ENCODE measurements at regions not wholly inside any gene's neighbourhood (a gene's known extent, or its start where the extent isn't known, plus 50 kb on each side); places are given as distances from the start of the nearest gene placed in this dataset.

DNA sequence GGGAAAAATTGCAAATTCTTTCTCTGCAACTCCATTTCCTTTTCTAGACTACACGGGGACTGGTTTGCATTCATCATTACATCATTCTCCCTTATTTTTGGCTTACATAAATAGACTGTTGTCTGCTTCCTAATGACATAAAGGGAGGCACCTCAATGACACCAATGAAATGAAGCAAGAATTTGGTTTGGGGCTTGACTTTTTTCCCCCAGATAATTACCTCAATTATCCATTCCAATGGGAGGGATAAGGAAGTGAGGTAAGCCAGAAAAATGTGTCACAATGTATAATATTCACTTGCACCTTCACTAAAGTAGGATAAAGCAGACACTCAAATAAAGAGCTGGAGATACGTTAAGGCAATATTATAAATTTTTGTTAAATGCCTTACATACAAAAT lies 240.6 kb upstream of the GRIP1 start:
- WGBS (ENCODE audit: extremely low coverage, insufficient coverage, insufficient read length): no CpG with 5 or more reads among the region's 2 CpGs
- H3K9ac ChIP-seq (ENCODE audit: low read length): no peak overlapping the region
- no peak overlapping the region for H3K18ac ChIP-seq (ENCODE audit: low read length)
- no peak overlapping the region for H2AK5ac ChIP-seq (ENCODE audit: low read length)
- no peaks in the 10 kb centered on the region for H3K27me3 ChIP-seq (ENCODE audit: insufficient read depth, low read length)
- no peak overlapping the region for H2BK12ac ChIP-seq (ENCODE audit: low read length)
- no peak for DNase-seq
- H3K4me1 ChIP-seq (ENCODE audit: control insufficient read depth in 1 of 2, insufficient read depth in 2 of 2, low read length in 2 of 2): peaks cover 12 to 30% of the 10 kb centered on the region in 2 experiments
- no peak overlapping the region for H2BK5ac ChIP-seq (ENCODE audit: low read depth, low read length, poor library complexity)
- no peak overlapping the region for H4K8ac ChIP-seq (ENCODE audit: low read depth, low read length)
- no peak overlapping the region for H2BK120ac ChIP-seq (ENCODE audit: insufficient read depth, low read length, poor library complexity)
- no peak overlapping the region for H4K91ac ChIP-seq (ENCODE audit: low read depth, low read length)
- no peak overlapping the region for H2AFZ ChIP-seq (ENCODE audit: insufficient read depth, low read length, poor library complexity)
- H3K14ac ChIP-seq (ENCODE audit: low read length): no peak overlapping the region
- H3K9me3 ChIP-seq (ENCODE audit: insufficient read depth, low read depth, low read length): no peaks in the 10 kb centered on the region
- H3K23ac ChIP-seq (ENCODE audit: low read length): no peak overlapping the region
- H3K4me2 ChIP-seq (ENCODE audit: low read length): no peak overlapping the region
- H4K12ac ChIP-seq (ENCODE audit: low read depth, low read length): no peak overlapping the region
- no peak overlapping the region for H3K4ac ChIP-seq (ENCODE audit: low read depth, low read length)
- no peak overlapping the region for H3K4me3 ChIP-seq (ENCODE audit: low read depth, low read length)
- H3K79me2 ChIP-seq (ENCODE audit: control insufficient read depth, insufficient read depth, low read length, poor library complexity): no peaks in the 10 kb centered on the region
- peaks cover 16% of the 10 kb centered on the region for H3K79me1 ChIP-seq (ENCODE audit: low read length)
- no peaks in the 10 kb centered on the region for H3K36me3 ChIP-seq (ENCODE audit: control insufficient read depth in 1 of 2, insufficient read depth in 2 of 2, low read length in 2 of 2)
- H3K27ac ChIP-seq (ENCODE audit: low read depth, low read length): no peak overlapping the region

DNA sequence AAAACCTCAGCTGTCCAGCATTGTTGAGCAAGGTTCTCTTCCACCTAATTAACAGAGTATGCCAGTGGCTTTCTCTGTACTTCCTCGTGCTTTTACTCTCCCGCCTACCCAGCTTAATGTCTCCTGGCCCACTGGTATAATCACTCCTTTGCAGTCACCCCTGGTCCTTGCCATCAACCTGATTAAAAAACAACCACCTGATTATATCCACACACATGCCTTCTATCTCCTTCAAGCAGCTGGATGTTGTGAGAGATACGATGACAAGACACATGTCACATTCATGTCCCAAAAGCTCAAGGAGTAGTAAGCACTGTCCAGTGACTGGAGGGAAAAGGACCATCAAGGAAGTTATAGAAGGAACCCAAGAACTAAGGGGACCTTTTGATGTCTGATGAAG lies 241.3 kb upstream of the GRIP1 start:
- DNase-seq: no peak
- H4K91ac ChIP-seq (ENCODE audit: low read depth, low read length): peak overlapping the region; percentile 43
- peak overlapping the region; percentile 65 for H3K4ac ChIP-seq (ENCODE audit: low read depth, low read length)

DNA sequence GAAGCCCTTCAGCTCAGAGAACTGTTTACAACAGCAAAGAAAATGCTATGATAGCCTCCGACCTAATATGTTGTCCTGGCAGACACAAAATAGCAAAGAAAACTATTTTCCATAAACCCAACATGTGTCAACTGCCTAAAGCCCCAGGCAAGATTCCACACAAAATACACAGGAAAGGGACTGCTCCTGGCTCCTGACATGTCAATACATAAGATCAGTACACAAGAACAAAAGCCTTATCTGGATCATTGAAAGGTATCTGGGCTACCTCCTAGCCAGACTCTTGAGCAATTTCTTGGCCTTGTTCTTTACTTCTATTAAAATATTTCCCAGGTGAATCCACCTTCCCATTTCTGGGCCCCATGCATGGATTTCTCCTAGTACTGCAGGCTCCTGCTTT lies 242.3 kb upstream of the GRIP1 start:
- no peak overlapping the region for H2AK5ac ChIP-seq (ENCODE audit: low read length)
- peak; percentile 82 to 95 for DNase-seq
- no peak overlapping the region for H4K8ac ChIP-seq (ENCODE audit: low read depth, low read length)
- H3K27ac ChIP-seq (ENCODE audit: low read depth, low read length): peak overlapping the region; percentile 55
- peak overlapping the region; percentile 23 for H3K4me2 ChIP-seq (ENCODE audit: low read length)
- H3K4me3 ChIP-seq (ENCODE audit: low read depth, low read length): no peak overlapping the region
- no peak overlapping the region for H3K9ac ChIP-seq (ENCODE audit: low read length)
- H2BK5ac ChIP-seq (ENCODE audit: low read depth, low read length, poor library complexity): peak overlapping the region; percentile 51
- no peak overlapping the region for H3K14ac ChIP-seq (ENCODE audit: low read length)
- H3K36me3 ChIP-seq (ENCODE audit: control insufficient read depth in 1 of 2, insufficient read depth in 2 of 2, low read length in 2 of 2): no peaks in the 10 kb centered on the region
- no CpG with 5 or more reads among the region's 1 CpG for WGBS (ENCODE audit: extremely low coverage, insufficient coverage, insufficient read length)
- no peak overlapping the region for H2BK12ac ChIP-seq (ENCODE audit: low read length)
- no peak overlapping the region for H4K12ac ChIP-seq (ENCODE audit: low read depth, low read length)
- H3K27me3 ChIP-seq (ENCODE audit: insufficient read depth, low read length): no peaks in the 10 kb centered on the region
- H3K79me2 ChIP-seq (ENCODE audit: control insufficient read depth, insufficient read depth, low read length, poor library complexity): no peaks in the 10 kb centered on the region
- H3K9me3 ChIP-seq (ENCODE audit: insufficient read depth, low read depth, low read length): no peaks in the 10 kb centered on the region
- no peak overlapping the region for H4K91ac ChIP-seq (ENCODE audit: low read depth, low read length)
- H2BK120ac ChIP-seq (ENCODE audit: insufficient read depth, low read length, poor library complexity): no peak overlapping the region
- peaks cover 16% of the 10 kb centered on the region for H3K79me1 ChIP-seq (ENCODE audit: low read length)
- H3K18ac ChIP-seq (ENCODE audit: low read length): no peak overlapping the region
- H2AFZ ChIP-seq (ENCODE audit: insufficient read depth, low read length, poor library complexity): no peak overlapping the region
- no peak overlapping the region for H3K4ac ChIP-seq (ENCODE audit: low read depth, low read length)
- peaks cover 8 to 25% of the 10 kb centered on the region in 2 experiments for H3K4me1 ChIP-seq (ENCODE audit: control insufficient read depth in 1 of 2, insufficient read depth in 2 of 2, low read length in 2 of 2)
- H3K23ac ChIP-seq (ENCODE audit: low read length): no peak overlapping the region

More for the DNA sequence above, 241.3 kb upstream of the GRIP1 start:
- WGBS (ENCODE audit: extremely low coverage, insufficient coverage, insufficient read length): no CpG with 5 or more reads among the region's 3 CpGs
- Histone ChIP-seq H3K9me3 (ENCODE audit: insufficient read depth, low read depth, low read length) (no peaks in the 10 kb centered on the region), H3K79me2 (ENCODE audit: control insufficient read depth, insufficient read depth, low read length, poor library complexity) (no peaks in the 10 kb centered on the region), H2AK5ac (ENCODE audit: low read length) (peak overlapping the region; percentile 92), H2BK5ac (ENCODE audit: low read depth, low read length, poor library complexity) (peak overlapping the region; percentile 52), H3K36me3 (ENCODE audit: control insufficient read depth in 1 of 2, insufficient read depth in 2 of 2, low read length in 2 of 2) (no peaks in the 10 kb centered on the region), H3K14ac (ENCODE audit: low read length) (peak overlapping the region; percentile 60), H3K4me1 (ENCODE audit: control insufficient read depth in 1 of 2, insufficient read depth in 2 of 2, low read length in 2 of 2) (peaks cover 12 to 32% of the 10 kb centered on the region in 2 experiments), H3K79me1 (ENCODE audit: low read length) (peaks cover 16% of the 10 kb centered on the region), H3K27ac (ENCODE audit: low read depth, low read length) (peak overlapping the region; percentile 55), H2AFZ (ENCODE audit: insufficient read depth, low read length, poor library complexity) (no peak overlapping the region), H2BK120ac (ENCODE audit: insufficient read depth, low read length, poor library complexity) (peak overlapping the region; percentile 63), H3K9ac (ENCODE audit: low read length) (no peak overlapping the region), H4K8ac (ENCODE audit: low read depth, low read length) (no peak overlapping the region), H2BK12ac (ENCODE audit: low read length) (peak overlapping the region; percentile 79), H3K18ac (ENCODE audit: low read length) (peak overlapping the region; percentile 46), H3K4me3 (ENCODE audit: low read depth, low read length) (no peak overlapping the region), H4K12ac (ENCODE audit: low read depth, low read length) (no peak overlapping the region), H3K23ac (ENCODE audit: low read length) (no peak overlapping the region), H3K27me3 (ENCODE audit: insufficient read depth, low read length) (no peaks in the 10 kb centered on the region), H3K4me2 (ENCODE audit: low read length) (no peak overlapping the region)

DNA sequence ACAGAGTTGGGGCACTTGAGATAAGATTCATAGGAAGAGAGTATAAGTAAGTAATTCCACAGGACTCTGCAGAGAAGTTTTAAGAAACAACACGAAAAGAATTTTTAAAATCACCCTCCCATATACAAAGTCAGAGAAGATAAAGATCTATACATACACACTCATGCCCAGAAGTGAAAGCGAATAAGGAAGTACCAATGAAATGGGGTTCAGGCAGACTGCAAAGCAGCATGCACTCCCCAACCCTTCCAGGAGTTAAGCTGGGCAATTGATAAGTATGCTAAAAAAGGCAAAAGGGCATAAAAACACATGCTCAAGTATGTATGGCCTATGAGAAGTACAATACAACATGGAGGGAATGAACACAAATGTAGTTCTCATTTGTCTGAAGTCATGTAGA lies 246.2 kb upstream of the GRIP1 start:
- Histone ChIP-seq H3K14ac (ENCODE audit: low read length) (no peak overlapping the region), H2AFZ (ENCODE audit: insufficient read depth, low read length, poor library complexity) (no peak overlapping the region), H4K91ac (ENCODE audit: low read depth, low read length) (no peak overlapping the region), H3K23ac (ENCODE audit: low read length) (no peak overlapping the region), H3K9me3 (ENCODE audit: insufficient read depth, low read depth, low read length) (no peaks in the 10 kb centered on the region), H3K4ac (ENCODE audit: low read depth, low read length) (peak overlapping the region; percentile 85), H3K27ac (ENCODE audit: low read depth, low read length) (peak overlapping the region; percentile 64), H3K9ac (ENCODE audit: low read length) (no peak overlapping the region), H3K4me2 (ENCODE audit: low read length) (peak overlapping the region; percentile 19), H4K12ac (ENCODE audit: low read depth, low read length) (no peak overlapping the region), H2BK5ac (ENCODE audit: low read depth, low read length, poor library complexity) (no peak overlapping the region), H3K79me1 (ENCODE audit: low read length) (peaks cover 16% of the 10 kb centered on the region), H3K27me3 (ENCODE audit: insufficient read depth, low read length) (no peaks in the 10 kb centered on the region), H3K4me1 (ENCODE audit: control insufficient read depth in 1 of 2, insufficient read depth in 2 of 2, low read length in 2 of 2) (peaks cover 7 to 22% of the 10 kb centered on the region in 2 experiments), H3K18ac (ENCODE audit: low read length) (no peak overlapping the region), H3K36me3 (ENCODE audit: control insufficient read depth in 1 of 2, insufficient read depth in 2 of 2, low read length in 2 of 2) (no peaks in the 10 kb centered on the region), H3K79me2 (ENCODE audit: control insufficient read depth, insufficient read depth, low read length, poor library complexity) (no peaks in the 10 kb centered on the region), H2BK12ac (ENCODE audit: low read length) (no peak overlapping the region), H4K8ac (ENCODE audit: low read depth, low read length) (no peak overlapping the region), H2AK5ac (ENCODE audit: low read length) (no peak overlapping the region), H2BK120ac (ENCODE audit: insufficient read depth, low read length, poor library complexity) (no peak overlapping the region), H3K4me3 (ENCODE audit: low read depth, low read length) (no peak overlapping the region)
- DNase-seq: peak in 1 of 2 donors; percentile 46
- WGBS (ENCODE audit: extremely low coverage, insufficient coverage, insufficient read length): no CpG with 5 or more reads among the region's 2 CpGs
